Right lobe of liver (tissue), 6 donors: ENCODE measurements at regions not wholly inside any gene's neighbourhood (a gene's known extent, or its start where the extent isn't known, plus 50 kb on each side); places are given as distances from the start of the nearest gene placed in this dataset.

ENCODE experiments used
- ATAC-seq, 4 donors: fragments of 200-7000 bp; cut with Tn5 transposase; one replicate each; pipeline ENCODE4 v1.9.1; 2020; ENCODE audit warnings: mild to moderate bottlenecking in 4 of 4, moderate library complexity in 4 of 4
- DNase-seq, 3 donors: peaks; one replicate each; pipeline ENCODE4 v3.0.0-alpha.2; 2020
- H3K27ac ChIP-seq, 3 donors: fragments of 200-600 bp; one replicate each; pipeline ENCODE4 v1.8.0; 2022
- H3K27me3 ChIP-seq, 2 donors: fragments of 200-600 bp; one replicate each; pipeline ENCODE4 v1.8.0; 2022
- H3K36me3 ChIP-seq, 4 donors: fragments of 200-600 bp; sonication (generic) in 1 of 4; one replicate each; pipeline versions ENCODE4 v1.5.1 to v1.8.0; 2017 to 2022; ENCODE audit warnings: control low read depth in 1 of 4
- H3K4me1 ChIP-seq, 4 donors: fragments of 200-600 bp; sonication (generic) in 1 of 4; one replicate each; pipeline versions ENCODE4 v1.5.1 to v1.8.0; 2017 to 2022; ENCODE audit warnings: control low read depth in 1 of 4
- H3K4me3 ChIP-seq, 3 donors: fragments of 200-600 bp; one replicate each; pipeline ENCODE4 v1.8.0; 2022
- H3K9me3 ChIP-seq, 4 donors: fragments of 200-600 bp; sonication (generic) in 1 of 4; one replicate each; pipeline versions ENCODE4 v1.5.1 to v1.8.0; 2017 to 2022; ENCODE audit warnings: control low read depth in 1 of 4
- CTCF ChIP-seq, 4 donors: fragments of 200-600 bp in 3 of 4; fragments of 450-650 bp in 1 of 4; IDR thresholded peaks; one replicate each; pipeline versions ENCODE4 v1.5.1 to v1.8.0; 2016 to 2022; ENCODE audit warnings: antibody characterized with exemption in 4 of 4, mild to moderate bottlenecking in 2 of 4
- POLR2A ChIP-seq: fragments of 450-650 bp; IDR thresholded peaks from one replicate; pipeline ENCODE4 v1.6.1; 2017; ENCODE audit warnings: antibody characterized with exemption, mild to moderate bottlenecking
- WGBS: methylation state at CpG from one replicate; pipeline ENCODE4 v1.1.6; 2018; ENCODE audit warnings: low coverage, low lambda C conversion rate; ENCODE audit not compliant: insufficient coverage; ENCODE audit errors: missing lambda C conversion rate; 5-methylcytosine and 5-hydroxymethylcytosine counted together
- intact Hi-C, 2 donors: fragments of 100-400 bp; cut with DNase I; formaldehyde crosslinking; loops; one replicate each; pipeline versions ENCODE4 v1.11.2 to v1.14.1; 2022
- donor health status: DM: no; HTN: yes; CAD: no.
- donor health status: DM: no; HTN: no; CAD: no.
- donor health status: DM: no; HTN: no; CAD: no.
- donor health status: DM: no; HTN: yes; CAD: no.
- donor health status: DM: no; HTN: yes; CAD: no.

- WGBS, result 94% methylated on average over 2 of the region's 2 CpGs
- H3K9me3 ChIP-seq, result no peaks in the 10 kb centered on the region
- H3K36me3 ChIP-seq, result no peaks in the 10 kb centered on the region
Observed at GRCh38 chr2:59733567-59733930, 819.9 kb downstream of the BCL11A start.

GRCh38 chr2:59732871-59733566, 820.4 kb downstream of the BCL11A start:
- H3K27ac ChIP-seq, result no peak overlapping the region
- no peaks in the 10 kb centered on the region for H3K27me3 ChIP-seq
- DNase-seq, result no peak
- 70% methylated on average over 14 of the region's 15 CpGs for WGBS
- H3K4me3 ChIP-seq, result no peak overlapping the region
- intact Hi-C loops, result no loop called here
- no peaks in the 10 kb centered on the region for H3K4me1 ChIP-seq
- ATAC-seq, result no peak
- H3K36me3 ChIP-seq, result no peaks in the 10 kb centered on the region
- no peaks in the 10 kb centered on the region for H3K9me3 ChIP-seq
- TF ChIP-seq POLR2A (no peak), CTCF (IDR thresholded peaks at IDR 0.05) (no peak)

More at GRCh38 chr2:59733567-59733930, 819.9 kb downstream of the BCL11A start:
- ATAC-seq (no peak), DNase-seq (no peak)
- H3K27me3 ChIP-seq, result no peaks in the 10 kb centered on the region
- TF ChIP-seq POLR2A, result no peak
- TF ChIP-seq CTCF (IDR thresholded peaks at IDR 0.05), result no peak
- no peak overlapping the region for H3K27ac ChIP-seq
- H3K4me3 ChIP-seq, result no peak overlapping the region
- no peaks in the 10 kb centered on the region for H3K4me1 ChIP-seq
- intact Hi-C loops, result no loop called here

- no peak overlapping the region for H3K4me3 ChIP-seq
- DNase-seq, result no peak
- ATAC-seq, result no peak
- intact Hi-C loops, result no loop called here
- no peaks in the 10 kb centered on the region for H3K36me3 ChIP-seq
- WGBS, result 52% methylated on average over 2 of the region's 2 CpGs
- no peaks in the 10 kb centered on the region for H3K27me3 ChIP-seq
- TF ChIP-seq POLR2A (no peak), CTCF (IDR thresholded peaks at IDR 0.05) (no peak)
- H3K4me1 ChIP-seq, result no peaks in the 10 kb centered on the region
- H3K27ac ChIP-seq, result no peak overlapping the region
- no peaks in the 10 kb centered on the region for H3K9me3 ChIP-seq
Observed at GRCh38 chr2:59727121-59727590, 826.3 kb downstream of the BCL11A start.

GRCh38 chr2:59726228-59727120, 827.0 kb downstream of the BCL11A start:
- ATAC-seq, result peak in 2 of 4 donors; percentile 22 to 55
- Histone ChIP-seq H3K36me3 (no peaks in the 10 kb centered on the region), H3K4me3 (no peak overlapping the region), H3K27me3 (no peaks in the 10 kb centered on the region), H3K4me1 (no peaks in the 10 kb centered on the region), H3K27ac (no peak overlapping the region), H3K9me3 (no peaks in the 10 kb centered on the region)
- TF ChIP-seq CTCF (IDR thresholded peaks at IDR 0.05) (no peak), POLR2A (no peak)
- intact Hi-C loops, result no loop called here
- DNase-seq, result no peak
- WGBS, result 50% methylated on average over 9 of the region's 9 CpGs
